MCF 10A (cell line): ENCODE measurements at regions not wholly inside any gene's neighbourhood (a gene's known extent, or its start where the extent isn't known, plus 50 kb on each side); places are given as distances from the start of the nearest gene placed in this dataset.
A peak's percentile ranks its signal among the peaks of the same experiment; 100 is the strongest.

Source experiments
- BruUV-seq: library from RNA; stranded (reverse); fragments of 400-500 nt; replicated peaks from 2 replicates; lab custom pipeline; 2021; lab: Mats Ljungman, UMichigan
- CTCF ChIA-PET: fragments of 300-600 bp; sonication (Branson Sonifier 250); formaldehyde crosslinking; extraction: SDS; loops from one replicate; lab custom pipeline; 2021; ENCODE audit warnings: antibody characterized with exemption, inconsistent platforms; lab: Yijun Ruan, JAX
- POLR2A ChIA-PET: fragments of 300-600, 350-650 bp; sonication (Branson Sonifier 250); formaldehyde crosslinking; extraction: SDS; loops from one replicate; lab custom pipeline; 2020; ENCODE audit warnings: antibody characterized with exemption, inconsistent platforms; lab: Yijun Ruan, JAX
- DNase-seq: peaks from one replicate; pipeline ENCODE4 v3.0.0-alpha.2; 2018; ENCODE audit not compliant: unreplicated experiment
- H3K27ac Mint-ChIP-seq: one replicate; pipeline ENCODE4 v1.8.0; 2022; ENCODE audit warnings: mild to moderate bottlenecking, low read depth, mixed read lengths; ENCODE audit not compliant: unreplicated experiment
- H3K27me3 Mint-ChIP-seq: one replicate; pipeline ENCODE4 v1.8.0; 2022; ENCODE audit warnings: mixed read lengths; ENCODE audit not compliant: insufficient read depth, unreplicated experiment
- H3K36me3 Mint-ChIP-seq: one replicate; pipeline ENCODE4 v1.8.0; 2022; ENCODE audit warnings: mild to moderate bottlenecking, moderate library complexity, mixed read lengths; ENCODE audit not compliant: insufficient read depth, unreplicated experiment
- H3K4me1 Mint-ChIP-seq: one replicate; pipeline ENCODE4 v1.8.0; 2022; ENCODE audit warnings: mixed read lengths; ENCODE audit not compliant: insufficient read depth, unreplicated experiment
- H3K4me3 Mint-ChIP-seq: one replicate; pipeline ENCODE4 v1.8.0; 2022; ENCODE audit warnings: mild to moderate bottlenecking, moderate library complexity, mixed read lengths; ENCODE audit not compliant: unreplicated experiment
- H3K9me3 Mint-ChIP-seq: one replicate; pipeline ENCODE4 v1.8.0; 2022; ENCODE audit warnings: mixed read lengths; ENCODE audit not compliant: unreplicated experiment
- CTCF ChIP-seq: fragments of 200-600 bp; IDR thresholded peaks from one replicate; pipeline ENCODE4 v1.8.0; 2022; ENCODE audit warnings: antibody characterized with exemption, mild to moderate bottlenecking; ENCODE audit not compliant: unreplicated experiment
- intact Hi-C: fragments of 100-400 bp; cut with micrococcal nuclease; formaldehyde crosslinking; loops from 2 replicates; pipeline ENCODE4 v1.14.1; 2022

GRCh38 chrX:13469963-13470684 lies 99.3 kb upstream of the EGFL6 start:
- peak; percentile 59 for DNase-seq

DNA sequence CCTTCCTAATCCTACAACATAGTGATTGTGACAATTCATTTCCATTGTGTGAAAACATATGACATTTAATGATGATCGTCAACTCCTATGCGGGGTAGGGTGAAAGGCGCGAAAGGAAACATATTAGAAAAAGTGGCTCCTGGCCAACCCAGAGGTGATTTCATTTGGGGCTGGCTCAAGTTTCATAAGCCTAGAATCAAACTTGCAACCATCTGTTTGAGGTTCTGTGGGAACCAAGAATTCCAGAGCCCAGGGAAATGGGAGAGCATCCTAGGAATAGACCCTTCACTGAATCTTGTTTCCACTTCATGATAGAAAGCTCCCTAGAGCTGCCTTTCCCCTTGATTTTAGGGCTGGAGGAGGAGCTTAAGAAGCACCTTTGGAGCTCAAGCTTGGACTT lies 101.3 kb upstream of the EGFL6 start:
- no peak for DNase-seq
- intact Hi-C loops, result no loop called here
- Mint-ChIP-seq H3K4me1 (peaks cover 21% of the 10 kb centered on the region), H3K9me3 (no peaks in the 10 kb centered on the region), H3K27ac (no peak overlapping the region), H3K27me3 (peaks cover 51% of the 10 kb centered on the region), H3K4me3 (no peak overlapping the region), H3K36me3 (no peaks in the 10 kb centered on the region)
- BruUV-seq, result no TSS peak
- TF ChIP-seq CTCF, result no peak
- POLR2A ChIA-PET, result no interaction called here
- CTCF ChIA-PET, result no interaction called here

More at GRCh38 chrX:13469963-13470684, 99.3 kb upstream of the EGFL6 start:
- no peaks in the 10 kb centered on the region for H3K36me3 Mint-ChIP-seq
- H3K4me1 Mint-ChIP-seq, result peaks cover 9% of the 10 kb centered on the region
- peaks cover 49% of the 10 kb centered on the region for H3K27me3 Mint-ChIP-seq
- ChIA-PET CTCF (interaction anchor here (0.5 to 0.6 kb wide), 2 partner anchors 64 to 451 kb away, joined by 3 to 4 read pairs; no protein-coding TSS in a partner anchor), POLR2A (interaction anchor here (0.6 kb wide), 1 partner anchor 42 kb away, joined by 3 read pairs; no protein-coding TSS in a partner anchor)
- BruUV-seq, result no TSS peak
- intact Hi-C loops, result no loop called here
- H3K9me3 Mint-ChIP-seq, result no peaks in the 10 kb centered on the region
- peak overlapping the region; percentile 28 for H3K27ac Mint-ChIP-seq
- TF ChIP-seq CTCF, result no peak
- H3K4me3 Mint-ChIP-seq, result no peak overlapping the region

DNA sequence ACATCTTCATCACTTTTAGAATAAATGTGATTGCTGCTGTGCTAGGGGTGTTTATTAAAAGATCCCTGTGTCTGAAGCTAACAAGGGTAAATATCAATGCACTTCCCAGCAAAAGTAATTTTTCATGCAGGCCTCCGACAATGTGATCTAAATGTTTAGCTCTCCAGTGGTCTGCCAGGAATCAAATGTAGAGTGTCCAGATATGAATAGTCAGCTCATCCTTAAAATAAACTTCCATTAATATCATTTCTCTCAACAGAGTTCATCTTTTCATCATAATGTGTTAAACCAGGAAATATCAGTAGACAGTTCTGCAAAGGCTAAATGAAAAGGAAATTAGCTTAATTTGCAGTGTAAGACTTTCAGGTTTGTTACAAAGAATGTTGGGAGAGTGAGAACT lies 102.2 kb upstream of the EGFL6 start:
- intact Hi-C loops, result no loop called here
- no peak for TF ChIP-seq CTCF
- ChIA-PET CTCF (interaction anchor here (0.5 to 1.5 kb wide), 5 partner anchors 21 to 1620 kb away, joined by 3 to 7 read pairs (median 3); no protein-coding TSS in a partner anchor), POLR2A (no interaction called here)
- Mint-ChIP-seq H3K36me3 (no peaks in the 10 kb centered on the region), H3K27me3 (peaks cover 51% of the 10 kb centered on the region), H3K27ac (no peak overlapping the region), H3K9me3 (peaks cover 8% of the 10 kb centered on the region), H3K4me3 (no peak overlapping the region), H3K4me1 (peaks cover 21% of the 10 kb centered on the region)
- no peak for DNase-seq
- no TSS peak for BruUV-seq

GRCh38 chrX:13464599-13465275 lies 104.7 kb upstream of the EGFL6 start:
- Mint-ChIP-seq H3K4me1 (peaks cover 12% of the 10 kb centered on the region), H3K9me3 (peaks cover 9% of the 10 kb centered on the region), H3K36me3 (no peaks in the 10 kb centered on the region), H3K27me3 (peaks cover 34% of the 10 kb centered on the region), H3K4me3 (no peak overlapping the region), H3K27ac (no peak overlapping the region)
- no TSS peak for BruUV-seq
- no peak for TF ChIP-seq CTCF
- POLR2A ChIA-PET, result interaction anchor here (0.7 kb wide), 1 partner anchor 20 kb away, joined by 3 read pairs; no protein-coding TSS in a partner anchor
- DNase-seq, result no peak
- CTCF ChIA-PET, result no interaction called here
- intact Hi-C loops, result no loop called here
